ENCODE measurements at regions not wholly inside any gene's neighbourhood (a gene's known extent, or its start where the extent isn't known, plus 50 kb on each side); places are given as distances from the start of the nearest gene placed in this dataset.
"Not testable (repeated sequence)": the region's sequence is repeated elsewhere in the genome, so short reads cannot be mapped to it uniquely, and the experiment has no call there.

- H3K36me3 ChIP-seq (ENCODE audit: control insufficient read depth, insufficient read depth, low read length), result no peaks in the 10 kb centered on the region
- H3K27me3 ChIP-seq (ENCODE audit: control insufficient read depth, insufficient read depth, low read length), result no peaks in the 10 kb centered on the region
- intact Hi-C loops (cut with micrococcal nuclease; ENCODE audit: unreplicated experiment), result no loop called here
- ATAC-seq (no peak), DNase-seq (ENCODE audit: low read depth, low spot score) (no peak)
- no peak overlapping the region for H3K4me3 ChIP-seq (ENCODE audit: low read depth in 2 of 2, low read length in 2 of 2)
- in situ Hi-C loops (cut with HindIII; ENCODE audit: low pct_unique_long_range_greater_than_20kb, low sequenced_read_pairs), result no loop called here
- H3K27ac ChIP-seq (ENCODE audit: low read length), result no peak overlapping the region
- H3K4me1 ChIP-seq (ENCODE audit: control insufficient read depth, insufficient read depth, low read length), result no peaks in the 10 kb centered on the region
- no peak for TF ChIP-seq SIN3A (IDR thresholded peaks at IDR 0.05; ENCODE audit: borderline replicate concordance, insufficient read depth, low read depth, low read length)
- TF ChIP-seq REST (IDR thresholded peaks at IDR 0.05; ENCODE audit: insufficient read depth in 1 of 2, low read depth in 2 of 2, low read length in 1 of 2), result no peak
- TF ChIP-seq CTCF (IDR thresholded peaks at IDR 0.05), result no peak
- TF ChIP-seq TCF7L2 (IDR thresholded peaks at IDR 0.05; ENCODE audit: low read depth, low read length), result no peak
- no peak for TF ChIP-seq POLR2AphosphoS5 (IDR thresholded peaks at IDR 0.05; ENCODE audit: low read depth, low read length)
- ChIA-PET CTCF (no interaction called here), POLR2A (no interaction called here)
- BruUV-seq (replicated peaks), result no TSS peak
- no peaks in the 10 kb centered on the region for H3K9me3 ChIP-seq (ENCODE audit: control insufficient read depth, insufficient read depth, low read depth, low read length)
These were observed 64.5 kb upstream of the H2AZ1 start for GRCh38 chr4:100014616-100015015.

- intact Hi-C loops (cut with micrococcal nuclease; ENCODE audit: unreplicated experiment), result no loop called here
- H3K4me3 ChIP-seq (ENCODE audit: low read depth in 2 of 2, low read length in 2 of 2), result no peak overlapping the region
- DNase-seq (ENCODE audit: low read depth, low spot score) (no peak), ATAC-seq (no peak)
- no TSS peak for BruUV-seq (replicated peaks)
- H3K9me3 ChIP-seq (ENCODE audit: control insufficient read depth, insufficient read depth, low read depth, low read length), result no peaks in the 10 kb centered on the region
- ChIA-PET POLR2A (no interaction called here), CTCF (no interaction called here)
- H3K27ac ChIP-seq (ENCODE audit: low read length), result no peak overlapping the region
- no peaks in the 10 kb centered on the region for H3K27me3 ChIP-seq (ENCODE audit: control insufficient read depth, insufficient read depth, low read length)
- no peaks in the 10 kb centered on the region for H3K4me1 ChIP-seq (ENCODE audit: control insufficient read depth, insufficient read depth, low read length)
- no peak for TF ChIP-seq POLR2AphosphoS5 (IDR thresholded peaks at IDR 0.05; ENCODE audit: low read depth, low read length)
- no peaks in the 10 kb centered on the region for H3K36me3 ChIP-seq (ENCODE audit: control insufficient read depth, insufficient read depth, low read length)
- in situ Hi-C loops (cut with HindIII; ENCODE audit: low pct_unique_long_range_greater_than_20kb, low sequenced_read_pairs), result no loop called here
These were observed 59.4 kb upstream of the H2AZ1 start for GRCh38 chr4:100009490-100009889.

- H3K36me3 ChIP-seq (ENCODE audit: control insufficient read depth, insufficient read depth, low read length), result no peaks in the 10 kb centered on the region
- no peak overlapping the region for H3K27ac ChIP-seq (ENCODE audit: low read length)
- TF ChIP-seq SIN3A (IDR thresholded peaks at IDR 0.05; ENCODE audit: borderline replicate concordance, insufficient read depth, low read depth, low read length) (no peak), POLR2AphosphoS5 (IDR thresholded peaks at IDR 0.05; ENCODE audit: low read depth, low read length) (no peak), CTCF (IDR thresholded peaks at IDR 0.05) (no peak), REST (IDR thresholded peaks at IDR 0.05; ENCODE audit: insufficient read depth in 1 of 2, low read depth in 2 of 2, low read length in 1 of 2) (no peak), TCF7L2 (IDR thresholded peaks at IDR 0.05; ENCODE audit: low read depth, low read length) (no peak)
- ChIA-PET POLR2A (no interaction called here), CTCF (no interaction called here)
- intact Hi-C loops (cut with micrococcal nuclease; ENCODE audit: unreplicated experiment) (no loop called here), in situ Hi-C loops (cut with HindIII; ENCODE audit: low pct_unique_long_range_greater_than_20kb, low sequenced_read_pairs) (no loop called here)
- no peaks in the 10 kb centered on the region for H3K4me1 ChIP-seq (ENCODE audit: control insufficient read depth, insufficient read depth, low read length)
- no peaks in the 10 kb centered on the region for H3K27me3 ChIP-seq (ENCODE audit: control insufficient read depth, insufficient read depth, low read length)
- no peak for ATAC-seq
- H3K4me3 ChIP-seq (ENCODE audit: low read depth in 2 of 2, low read length in 2 of 2), result no peak overlapping the region
- no peak for DNase-seq (ENCODE audit: low read depth, low spot score)
- no TSS peak for BruUV-seq (replicated peaks)
- H3K9me3 ChIP-seq (ENCODE audit: control insufficient read depth, insufficient read depth, low read depth, low read length), result no peaks in the 10 kb centered on the region
These were observed 58.0 kb upstream of the H2AZ1 start for GRCh38 chr4:100008048-100008447.

- DNase-seq (ENCODE audit: low read depth, low spot score); H3K36me3 ChIP-seq (ENCODE audit: control insufficient read depth, insufficient read depth, low read length); H3K27me3 ChIP-seq (ENCODE audit: control insufficient read depth, insufficient read depth, low read length); ATAC-seq; H3K27ac ChIP-seq (ENCODE audit: low read length); in situ Hi-C loops (cut with HindIII; ENCODE audit: low pct_unique_long_range_greater_than_20kb, low sequenced_read_pairs); H3K4me1 ChIP-seq (ENCODE audit: control insufficient read depth, insufficient read depth, low read length); BruUV-seq (replicated peaks); H3K4me3 ChIP-seq (ENCODE audit: low read depth in 2 of 2, low read length in 2 of 2); H3K9me3 ChIP-seq (ENCODE audit: control insufficient read depth, insufficient read depth, low read depth, low read length); POLR2A ChIA-PET; intact Hi-C loops (cut with micrococcal nuclease; ENCODE audit: unreplicated experiment); CTCF ChIA-PET: not testable (repeated sequence)
These were observed 56.1 kb upstream of the H2AZ1 start for GRCh38 chr4:100006161-100006560.
